A549 (cell line): ENCODE measurements at regions not wholly inside any gene's neighbourhood (a gene's known extent, or its start where the extent isn't known, plus 50 kb on each side); places are given as distances from the start of the nearest gene placed in this dataset.
"Not testable (repeated sequence)": the region's sequence is repeated elsewhere in the genome, so short reads cannot be mapped to it uniquely, and the experiment has no call there.

ENCODE experiments used
- CBX8 ChIP-seq: fragments of 200-600 bp; sonication (generic); IDR thresholded peaks from 2 replicates; pipeline ENCODE4 v1.6.1; 2016
- CEBPB ChIP-seq, 2 experiments: fragments of >200 bp in 1 of 2; sonication (Bioruptor Twin) in 1 of 2; formaldehyde crosslinking in 1 of 2; IDR thresholded peaks; 2 replicates each; pipeline ENCODE4 v1.6.1; 2012 to 2016
- CTCF ChIP-seq: fragments of >200 bp; sonication (Bioruptor Twin); formaldehyde crosslinking; IDR thresholded peaks from 3 replicates; pipeline ENCODE4 v1.5.1; 2016
- EP300 ChIP-seq, 2 experiments: fragments of >200 bp; sonication (Bioruptor Twin); formaldehyde crosslinking; IDR thresholded peaks; 2 replicates in 1 of 2; 3 replicates in 1 of 2; pipeline ENCODE4 v1.6.1; 2016 to 2017
- JUN ChIP-seq, 2 experiments: fragments of >200 bp; sonication (Bioruptor Twin); formaldehyde crosslinking; IDR thresholded peaks; 2 replicates in 1 of 2; 3 replicates in 1 of 2; pipeline ENCODE4 v1.6.1; 2016 to 2017
- MAFK ChIP-seq: fragments of 450-650 bp; IDR thresholded peaks from 2 replicates; pipeline ENCODE4 v1.6.1; 2014; ENCODE audit not compliant: partially characterized antibody
- MAX ChIP-seq: IDR thresholded peaks from 2 replicates; pipeline ENCODE4 v1.6.1; 2012
- MYC ChIP-seq: IDR thresholded peaks from 2 replicates; pipeline ENCODE4 v1.6.1; 2012; ENCODE audit warnings: mild to moderate bottlenecking, inconsistent platforms, low read length, improper control_type of control experiment, borderline replicate concordance
- RAD21 ChIP-seq, 2 experiments: fragments of >200 bp in 1 of 2; sonication (Bioruptor Twin) in 1 of 2; formaldehyde crosslinking in 1 of 2; IDR thresholded peaks in 1 of 2; conservative IDR thresholded peaks in 1 of 2; 2 replicates in 1 of 2; 3 replicates in 1 of 2; pipeline ENCODE4 v1.6.1; 2012 to 2018; ENCODE audit warnings: inconsistent platforms in 1 of 2
- RCOR1 ChIP-seq: fragments of 150-350 bp; IDR thresholded peaks from 2 replicates; pipeline ENCODE4 v1.6.1; 2014; ENCODE audit warnings: antibody characterized with exemption, low read length, low read depth

GRCh38 chr9:40992472-40992821, 136.0 kb downstream of the FOXD4L6 start:
- not testable (repeated sequence) for TF ChIP-seq CEBPB (IDR thresholded peaks at IDR 0.05); CTCF; JUN (IDR thresholded peaks at IDR 0.05); MAX; RCOR1; EP300 (IDR thresholded peaks at IDR 0.05); RAD21 (conservative IDR thresholded peaks at IDR 0.05 in 1 of 2, IDR thresholded peaks at IDR 0.05 in 1 of 2); CBX8; MYC; MAFK
